ENCODE measurements at regions not wholly inside any gene's neighbourhood (a gene's known extent, or its start where the extent isn't known, plus 50 kb on each side); places are given as distances from the start of the nearest gene placed in this dataset.

DNA sequence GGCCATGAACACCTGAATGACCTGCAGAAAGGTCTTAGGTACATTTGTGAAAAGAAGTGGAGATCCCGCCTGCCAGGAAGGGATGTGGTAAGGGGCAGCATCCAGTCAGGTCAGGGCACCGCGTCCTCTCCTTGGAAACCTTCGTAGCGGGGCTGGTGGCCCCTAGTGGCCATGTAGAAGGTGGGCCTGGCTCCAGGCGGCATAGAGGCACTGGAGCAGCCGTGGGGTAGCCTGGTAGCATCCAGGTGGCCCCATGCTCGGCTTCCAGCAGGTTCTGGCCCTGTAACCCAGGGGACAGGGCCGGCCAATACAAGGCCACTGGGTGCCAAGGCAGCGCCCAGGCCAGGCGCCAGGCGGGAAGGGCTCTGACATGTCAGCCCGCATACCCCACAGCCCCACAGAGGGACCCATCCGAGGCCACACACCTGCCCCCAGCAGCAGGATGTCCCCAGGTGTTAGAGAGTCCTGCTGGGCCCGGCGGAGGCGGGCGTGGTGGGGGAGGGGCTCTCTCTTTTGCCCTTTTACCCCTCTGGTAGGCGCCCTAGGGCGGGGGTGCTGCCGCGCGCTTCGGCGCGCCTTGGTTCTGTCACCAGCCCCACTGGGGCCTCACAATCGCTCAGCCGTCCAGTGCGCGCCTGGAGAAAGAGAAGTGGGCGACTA is 58.3 kb upstream of the SPATA31E1 start:
- Histone ChIP-seq H2AFZ (ENCODE audit: low read depth, low read length, severe bottlenecking) (no peak overlapping the region), H3K9me3 (ENCODE audit: insufficient read depth, low read length) (no peaks in the 10 kb centered on the region), H3K4me2 (ENCODE audit: low read depth, low read length, poor library complexity, severe bottlenecking) (no peak overlapping the region), H3K9me2 (replicated peaks; ENCODE audit: insufficient read depth, low read length) (no peaks in the 10 kb centered on the region), H3K27ac (ENCODE audit: low read depth, low read length) (no peak overlapping the region), H3K36me3 (ENCODE audit: low read length) (no peaks in the 10 kb centered on the region), H3K4me3 (ENCODE audit: insufficient read depth, low read length, poor library complexity, severe bottlenecking) (no peak overlapping the region), H3K9ac (ENCODE audit: low read length) (no peak overlapping the region), H3K27me3 (ENCODE audit: low read length) (no peaks in the 10 kb centered on the region), H4K20me1 (ENCODE audit: low read depth, low read length) (no peaks in the 10 kb centered on the region), H3K79me2 (ENCODE audit: insufficient read depth, low read length) (no peaks in the 10 kb centered on the region), H3F3A (ENCODE audit: insufficient read depth) (no peaks in the 10 kb centered on the region)
- no peak for TF ChIP-seq EZH2phosphoT487 (conservative IDR thresholded peaks at IDR 0.05; ENCODE audit: low read length)
- TF ChIP-seq, protein P1, sequence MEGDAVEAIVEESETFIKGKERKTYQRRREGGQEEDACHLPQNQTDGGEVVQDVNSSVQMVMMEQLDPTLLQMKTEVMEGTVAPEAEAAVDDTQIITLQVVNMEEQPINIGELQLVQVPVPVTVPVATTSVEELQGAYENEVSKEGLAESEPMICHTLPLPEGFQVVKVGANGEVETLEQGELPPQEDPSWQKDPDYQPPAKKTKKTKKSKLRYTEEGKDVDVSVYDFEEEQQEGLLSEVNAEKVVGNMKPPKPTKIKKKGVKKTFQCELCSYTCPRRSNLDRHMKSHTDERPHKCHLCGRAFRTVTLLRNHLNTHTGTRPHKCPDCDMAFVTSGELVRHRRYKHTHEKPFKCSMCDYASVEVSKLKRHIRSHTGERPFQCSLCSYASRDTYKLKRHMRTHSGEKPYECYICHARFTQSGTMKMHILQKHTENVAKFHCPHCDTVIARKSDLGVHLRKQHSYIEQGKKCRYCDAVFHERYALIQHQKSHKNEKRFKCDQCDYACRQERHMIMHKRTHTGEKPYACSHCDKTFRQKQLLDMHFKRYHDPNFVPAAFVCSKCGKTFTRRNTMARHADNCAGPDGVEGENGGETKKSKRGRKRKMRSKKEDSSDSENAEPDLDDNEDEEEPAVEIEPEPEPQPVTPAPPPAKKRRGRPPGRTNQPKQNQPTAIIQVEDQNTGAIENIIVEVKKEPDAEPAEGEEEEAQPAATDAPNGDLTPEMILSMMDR (IDR thresholded peaks at IDR 0.05; ENCODE audit: insufficient read depth, low read length, poor library complexity, severe bottlenecking), result no peak

DNA sequence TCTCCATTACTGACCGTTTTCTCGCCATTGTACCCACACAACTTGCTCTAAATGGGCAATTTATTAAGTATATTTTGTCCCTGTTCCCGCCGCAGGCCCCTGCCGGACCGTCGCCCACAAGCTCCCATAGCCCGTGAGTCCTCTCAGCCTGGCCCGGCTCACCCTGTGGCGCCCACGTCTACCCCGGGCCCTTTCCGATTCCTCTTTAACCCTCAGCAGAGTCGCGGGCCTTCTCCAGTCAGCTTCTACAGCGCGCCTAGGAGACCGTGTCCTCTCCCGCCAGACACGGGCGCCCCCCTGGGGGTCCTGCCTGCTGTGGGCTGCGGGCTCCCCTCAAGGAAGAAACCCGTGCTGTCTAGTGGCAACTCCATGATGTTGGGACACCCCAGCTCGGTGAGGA is 57.8 kb upstream of the SPATA31E1 start:
- Histone ChIP-seq H3K4me3 (ENCODE audit: insufficient read depth, low read length, poor library complexity, severe bottlenecking) (no peak overlapping the region), H4K20me1 (ENCODE audit: low read depth, low read length) (no peaks in the 10 kb centered on the region), H2AFZ (ENCODE audit: low read depth, low read length, severe bottlenecking) (no peak overlapping the region), H3K27ac (ENCODE audit: low read depth, low read length) (no peak overlapping the region), H3K27me3 (ENCODE audit: low read length) (no peaks in the 10 kb centered on the region), H3K79me2 (ENCODE audit: insufficient read depth, low read length) (no peaks in the 10 kb centered on the region), H3K4me2 (ENCODE audit: low read depth, low read length, poor library complexity, severe bottlenecking) (no peak overlapping the region), H3F3A (ENCODE audit: insufficient read depth) (no peaks in the 10 kb centered on the region), H3K9ac (ENCODE audit: low read length) (no peak overlapping the region), H3K9me3 (ENCODE audit: insufficient read depth, low read length) (no peaks in the 10 kb centered on the region), H3K36me3 (ENCODE audit: low read length) (no peaks in the 10 kb centered on the region), H3K9me2 (replicated peaks; ENCODE audit: insufficient read depth, low read length) (no peaks in the 10 kb centered on the region)
- TF ChIP-seq, protein P1 (IDR thresholded peaks at IDR 0.05; ENCODE audit: insufficient read depth, low read length, poor library complexity, severe bottlenecking), result no peak

DNA sequence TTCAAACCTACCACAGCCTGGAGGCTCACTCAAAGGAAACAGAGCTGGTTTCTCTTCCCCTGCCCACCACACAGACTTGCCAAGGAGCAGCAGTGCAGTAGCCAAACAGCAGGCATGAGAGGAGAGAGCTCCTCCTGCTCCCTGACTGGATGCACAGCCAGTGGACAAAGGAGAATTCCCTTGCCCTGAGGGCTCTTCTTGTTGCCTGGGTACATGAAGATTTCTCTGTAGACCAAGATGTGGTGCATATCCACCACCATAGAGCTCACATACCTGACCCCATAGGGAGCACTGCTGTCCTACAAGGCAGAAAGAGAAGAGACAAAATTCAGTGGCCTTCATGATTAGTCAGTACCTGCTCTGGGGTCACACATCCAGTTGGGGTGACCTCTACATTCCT is 56.3 kb upstream of the SPATA31E1 start:
- H3K9ac ChIP-seq (ENCODE audit: low read length), result no peak overlapping the region
- H3K27me3 ChIP-seq (ENCODE audit: low read length), result no peaks in the 10 kb centered on the region
- TF ChIP-seq, protein P1 (IDR thresholded peaks at IDR 0.05; ENCODE audit: insufficient read depth, low read length, poor library complexity, severe bottlenecking), result no peak
- no peak for TF ChIP-seq EZH2phosphoT487 (conservative IDR thresholded peaks at IDR 0.05; ENCODE audit: low read length)
- H3F3A ChIP-seq (ENCODE audit: insufficient read depth), result no peaks in the 10 kb centered on the region
- H2AFZ ChIP-seq (ENCODE audit: low read depth, low read length, severe bottlenecking), result no peak overlapping the region
- no peak overlapping the region for H3K4me3 ChIP-seq (ENCODE audit: insufficient read depth, low read length, poor library complexity, severe bottlenecking)
- no peaks in the 10 kb centered on the region for H3K9me3 ChIP-seq (ENCODE audit: insufficient read depth, low read length)
- H3K9me2 ChIP-seq (replicated peaks; ENCODE audit: insufficient read depth, low read length), result no peaks in the 10 kb centered on the region
- H3K4me2 ChIP-seq (ENCODE audit: low read depth, low read length, poor library complexity, severe bottlenecking), result no peak overlapping the region
- H3K79me2 ChIP-seq (ENCODE audit: insufficient read depth, low read length), result no peaks in the 10 kb centered on the region
- H3K27ac ChIP-seq (ENCODE audit: low read depth, low read length), result no peak overlapping the region
- H4K20me1 ChIP-seq (ENCODE audit: low read depth, low read length), result no peaks in the 10 kb centered on the region
- no peaks in the 10 kb centered on the region for H3K36me3 ChIP-seq (ENCODE audit: low read length)
